H9 (cell line): ENCODE measurements at regions not wholly inside any gene's neighbourhood (a gene's known extent, or its start where the extent isn't known, plus 50 kb on each side); places are given as distances from the start of the nearest gene placed in this dataset.

Experiments
- DNase-seq: peaks from one replicate; pipeline ENCODE4 v3.0.0-alpha.2; 2017
- H2AFZ ChIP-seq: one replicate; pipeline ENCODE4 v1.6.1; 2013; ENCODE audit warnings: mild to moderate bottlenecking, low read length, control low read depth, moderate library complexity
- H2AK5ac ChIP-seq: 2 replicates; pipeline ENCODE4 v1.6.1; 2013; ENCODE audit warnings: low read length, control low read depth, mixed read lengths; ENCODE audit not compliant: insufficient read length
- H2BK120ac ChIP-seq: one replicate; pipeline ENCODE4 v1.6.1; 2013; ENCODE audit warnings: low read depth, mild to moderate bottlenecking, low read length, control low read depth, inconsistent platforms; ENCODE audit not compliant: poor library complexity, severe bottlenecking
- H2BK12ac ChIP-seq: 2 replicates; pipeline ENCODE4 v1.6.1; 2013; ENCODE audit warnings: low read length, control low read depth, mixed read lengths, low read depth; ENCODE audit not compliant: insufficient read length
- H2BK15ac ChIP-seq: 2 replicates; pipeline ENCODE4 v1.6.1; 2013; ENCODE audit warnings: low read depth, low read length, control low read depth
- H2BK20ac ChIP-seq: one replicate; pipeline ENCODE4 v1.6.1; 2013; ENCODE audit warnings: low read depth, mild to moderate bottlenecking, low read length, control low read depth, inconsistent platforms; ENCODE audit not compliant: poor library complexity, severe bottlenecking
- H2BK5ac ChIP-seq: 2 replicates; pipeline ENCODE4 v1.6.1; 2013; ENCODE audit warnings: low read length, control low read depth, mixed read lengths; ENCODE audit not compliant: insufficient read length
- H3K14ac ChIP-seq: 2 replicates; pipeline ENCODE4 v1.6.1; 2013; ENCODE audit warnings: low read length, control low read depth; ENCODE audit not compliant: insufficient read depth
- H3K18ac ChIP-seq: 2 replicates; pipeline ENCODE4 v1.6.1; 2013; ENCODE audit warnings: low read depth, mild to moderate bottlenecking, mixed read lengths, low read length, control low read depth; ENCODE audit not compliant: insufficient read length
- H3K23ac ChIP-seq: 2 replicates; pipeline ENCODE4 v1.6.1; 2013; ENCODE audit warnings: low read length, control low read depth, mixed read lengths, low read depth; ENCODE audit not compliant: insufficient read length
- H3K23me2 ChIP-seq: 2 replicates; pipeline ENCODE4 v1.6.1; 2013; ENCODE audit warnings: low read depth, mild to moderate bottlenecking, mixed read lengths, low read length, control low read depth; ENCODE audit not compliant: insufficient read length, poor library complexity, severe bottlenecking
- H3K27ac ChIP-seq: 2 replicates; pipeline ENCODE4 v1.5.1; 2013; ENCODE audit warnings: low read length, control low read depth, mixed read lengths, low read depth; ENCODE audit not compliant: insufficient read length
- H3K27me3 ChIP-seq: 2 replicates; pipeline ENCODE4 v1.6.1; 2013; ENCODE audit warnings: low read length, control low read depth, inconsistent platforms; ENCODE audit not compliant: insufficient read depth
- H3K4ac ChIP-seq: 2 replicates; pipeline ENCODE4 v1.6.1; 2013; ENCODE audit warnings: low read depth, mild to moderate bottlenecking, control low read depth, inconsistent platforms, low read length, moderate library complexity
- H3K4me1 ChIP-seq: 2 replicates; pipeline ENCODE4 v1.6.1; 2013; ENCODE audit warnings: low read length, control low read depth, inconsistent platforms; ENCODE audit not compliant: insufficient read depth
- H3K4me2 ChIP-seq: 2 replicates; pipeline ENCODE4 v1.6.1; 2013; ENCODE audit warnings: low read length, control low read depth, mixed read lengths; ENCODE audit not compliant: insufficient read length, insufficient read depth
- H3K56ac ChIP-seq: 2 replicates; pipeline ENCODE4 v1.6.1; 2013; ENCODE audit warnings: low read depth, mild to moderate bottlenecking, mixed read lengths, low read length, control low read depth; ENCODE audit not compliant: insufficient read length
- H3K79me1 ChIP-seq: 2 replicates; pipeline ENCODE4 v1.6.1; 2013; ENCODE audit warnings: low read depth, mild to moderate bottlenecking, moderate library complexity, low read length, control low read depth, inconsistent platforms; ENCODE audit not compliant: insufficient read depth, poor library complexity, severe bottlenecking
- H3K79me2 ChIP-seq: 2 replicates; pipeline ENCODE4 v1.6.1; 2013; ENCODE audit warnings: low read length, control low read depth, inconsistent platforms; ENCODE audit not compliant: insufficient read depth
- H3K9ac ChIP-seq: 2 replicates; pipeline ENCODE4 v1.6.1; 2013; ENCODE audit warnings: low read length, control low read depth, mixed read lengths; ENCODE audit not compliant: insufficient read length; ENCODE audit errors: extremely low read depth
- H3K9me3 ChIP-seq: one replicate; pipeline ENCODE4 v1.6.1; 2013; ENCODE audit warnings: low read depth, low read length, inconsistent platforms; ENCODE audit not compliant: control insufficient read depth
- H3T11ph ChIP-seq: one replicate; pipeline ENCODE4 v1.6.1; 2013; ENCODE audit warnings: mild to moderate bottlenecking, low read length, control low read depth, inconsistent platforms
- H4K20me1 ChIP-seq: one replicate; pipeline ENCODE4 v1.6.1; 2013; ENCODE audit not compliant: control insufficient read depth, insufficient read length, insufficient read depth
- H4K5ac ChIP-seq: 2 replicates; pipeline ENCODE4 v1.6.1; 2013; ENCODE audit warnings: low read depth, mild to moderate bottlenecking, mixed read lengths, low read length, control low read depth; ENCODE audit not compliant: insufficient read length
- H4K8ac ChIP-seq: replicated peaks from 2 replicates; pipeline ENCODE4 v1.6.1; 2013; ENCODE audit warnings: low read length, control low read depth, mixed read lengths, low read depth; ENCODE audit not compliant: insufficient read length
- H4K91ac ChIP-seq: 2 replicates; pipeline ENCODE4 v1.6.1; 2013; ENCODE audit warnings: low read depth, mild to moderate bottlenecking, moderate library complexity, mixed read lengths, low read length, control low read depth; ENCODE audit not compliant: insufficient read length
- H3K27ac Mint-ChIP-seq, 3 experiments: 2 replicates in 2 of 3; 3 replicates in 1 of 3; pipeline ENCODE4 v1.8.0; 2020 to 2021; ENCODE audit warnings: mixed read lengths in 3 of 3, mild to moderate bottlenecking in 1 of 3, moderate library complexity in 1 of 3
- H3K27me3 Mint-ChIP-seq: 2 replicates; pipeline ENCODE4 v1.8.0; 2021; ENCODE audit warnings: low read depth, mild to moderate bottlenecking, moderate library complexity, mixed read lengths
- H3K36me3 Mint-ChIP-seq, 3 experiments: 2 replicates in 2 of 3; 3 replicates in 1 of 3; pipeline ENCODE4 v1.8.0; 2020 to 2021; ENCODE audit warnings: low read depth in 3 of 3, mixed read lengths in 3 of 3; ENCODE audit not compliant: insufficient read depth in 1 of 3
- H3K4me1 Mint-ChIP-seq, 2 experiments: 2 replicates each; pipeline ENCODE4 v1.8.0; 2020; ENCODE audit warnings: mixed read lengths in 2 of 2
- H3K4me3 Mint-ChIP-seq, 2 experiments: 2 replicates in 1 of 2; 3 replicates in 1 of 2; pipeline ENCODE4 v1.8.0; 2020 to 2021; ENCODE audit warnings: mild to moderate bottlenecking in 2 of 2, mixed read lengths in 2 of 2, moderate library complexity in 1 of 2
- H3K9me3 Mint-ChIP-seq, 2 experiments: 2 replicates in 1 of 2; 3 replicates in 1 of 2; pipeline ENCODE4 v1.8.0; 2020; ENCODE audit warnings: mild to moderate bottlenecking in 2 of 2, mixed read lengths in 2 of 2, moderate library complexity in 1 of 2
- CTCF ChIP-seq: fragments of 200-600 bp; sonication (generic); conservative IDR thresholded peaks from 3 replicates; pipeline ENCODE4 v1.8.0; 2021; ENCODE audit warnings: antibody characterized with exemption, mild to moderate bottlenecking
- WGBS: extraction: QIAGEN DNeasy Blood & Tissue Kit; methylation state at CpG from one replicate; pipeline ENCODE4 v1.1.7; 2013; ENCODE audit warnings: missing lambda C conversion rate, low lambda C conversion rate, mixed read lengths; ENCODE audit not compliant: insufficient read length; ENCODE audit errors: extremely low coverage; 5-methylcytosine and 5-hydroxymethylcytosine counted together

DNA sequence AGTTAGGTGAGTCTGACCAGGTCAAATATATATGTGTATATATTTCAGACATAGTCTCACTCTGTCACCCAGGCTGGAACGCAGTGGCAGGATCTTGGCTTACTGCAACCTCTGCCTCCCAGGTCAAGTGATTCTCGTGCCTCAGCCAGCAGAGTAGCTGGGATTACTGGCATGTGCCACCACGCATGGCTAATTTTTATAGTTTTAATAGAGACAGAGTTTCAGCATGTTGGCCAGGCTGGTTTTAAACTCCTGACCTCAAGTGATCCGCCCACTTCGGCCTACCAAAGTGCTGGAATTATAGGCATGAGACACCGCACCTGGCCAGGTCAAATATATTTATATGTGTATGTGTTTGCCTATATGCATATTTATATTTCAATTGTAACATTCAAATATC lies 581.5 kb upstream of the B3GALT2 start:
- no peaks in the 10 kb centered on the region for H3K9me3 Mint-ChIP-seq
- WGBS = no CpG with 5 or more reads among the region's 6 CpGs

More for the DNA sequence above, 581.5 kb upstream of the B3GALT2 start:
- no peak overlapping the region for H2BK12ac ChIP-seq
- no peak overlapping the region for H3K27ac Mint-ChIP-seq
- no peak for TF ChIP-seq CTCF
- H3K56ac ChIP-seq = no peak overlapping the region
- no peaks in the 10 kb centered on the region for H3K36me3 Mint-ChIP-seq
- no peaks in the 10 kb centered on the region for H3K4me1 ChIP-seq
- H3K9ac ChIP-seq = no peak overlapping the region
- H2BK5ac ChIP-seq = no peak overlapping the region
- H3K23ac ChIP-seq = no peak overlapping the region
- H3K27me3 Mint-ChIP-seq = no peaks in the 10 kb centered on the region; the same call in 1 of the 2 replicates
- H3K18ac ChIP-seq = no peak overlapping the region
- no peak overlapping the region for H2BK20ac ChIP-seq
- no peak overlapping the region for H3K4ac ChIP-seq
- H2BK15ac ChIP-seq = no peak overlapping the region
- H3K79me2 ChIP-seq = no peaks in the 10 kb centered on the region
- no peak overlapping the region for H2AK5ac ChIP-seq
- no peak overlapping the region for H2BK120ac ChIP-seq
- no peak overlapping the region for H3K14ac ChIP-seq
- DNase-seq = no peak
- no peak overlapping the region for H2AFZ ChIP-seq
- no peak overlapping the region for H4K91ac ChIP-seq
- H3K9me3 ChIP-seq = no peaks in the 10 kb centered on the region
- H3K79me1 ChIP-seq = no peaks in the 10 kb centered on the region
- no peak overlapping the region for H4K8ac ChIP-seq
- no peaks in the 10 kb centered on the region for H3K27me3 ChIP-seq
- no peak overlapping the region for H4K5ac ChIP-seq
- no peak overlapping the region for H3K27ac ChIP-seq
- no peaks in the 10 kb centered on the region for H3K4me1 Mint-ChIP-seq
- H3K23me2 ChIP-seq = no peaks in the 10 kb centered on the region
- no peak overlapping the region for H3K4me2 ChIP-seq
- H3K4me3 Mint-ChIP-seq = no peak overlapping the region
- H3T11ph ChIP-seq = no peak overlapping the region
- H4K20me1 ChIP-seq = no peaks in the 10 kb centered on the region
